ENCODE measurements at regions not wholly inside any gene's neighbourhood (a gene's known extent, or its start where the extent isn't known, plus 50 kb on each side); places are given as distances from the start of the nearest gene placed in this dataset.

GRCh38 chr3:34275811-34276210 is 477.4 kb downstream of the PDCD6IP start:
- Histone ChIP-seq H3K9me3 (no peaks in the 10 kb centered on the region), H3K27ac (no peak overlapping the region), H3K27me3 (ENCODE audit: insufficient read depth in 3 of 3, low read length in 2 of 3) (no peaks in the 10 kb centered on the region), H3K4me3 (no peak overlapping the region), H3K36me3 (ENCODE audit: insufficient read depth in 1 of 2, low read depth in 1 of 2) (no peaks in the 10 kb centered on the region), H3K4me1 (no peaks in the 10 kb centered on the region)
- DNase-seq (no peak), ATAC-seq (no peak)
- intact Hi-C loops (cut with DNase I): no loop called here
- 48 to 67% (median 57%) methylated on average over 2 of the region's 2 CpGs for WGBS, 3 donors
- no peak for TF ChIP-seq CTCF (IDR thresholded peaks at IDR 0.05)

- no peak for TF ChIP-seq CTCF (IDR thresholded peaks at IDR 0.05)
- Histone ChIP-seq H3K4me3 (no peak overlapping the region), H3K36me3 (ENCODE audit: insufficient read depth in 1 of 2, low read depth in 1 of 2) (no peaks in the 10 kb centered on the region), H3K27me3 (ENCODE audit: insufficient read depth in 3 of 3, low read length in 2 of 3) (no peaks in the 10 kb centered on the region), H3K9me3 (no peaks in the 10 kb centered on the region), H3K4me1 (no peaks in the 10 kb centered on the region), H3K27ac (no peak overlapping the region)
- DNase-seq: no peak
- ATAC-seq: no peak
- intact Hi-C loops (cut with DNase I): no loop called here
These were observed 477.9 kb downstream of the PDCD6IP start for GRCh38 chr3:34276342-34276741.

GRCh38 chr3:34277110-34277509 is 478.7 kb downstream of the PDCD6IP start:
- H3K36me3 ChIP-seq (ENCODE audit: insufficient read depth in 1 of 2, low read depth in 1 of 2): no peaks in the 10 kb centered on the region
- DNase-seq (no peak), ATAC-seq (no peak)
- no peak overlapping the region for H3K4me3 ChIP-seq
- no peaks in the 10 kb centered on the region for H3K27me3 ChIP-seq (ENCODE audit: insufficient read depth in 3 of 3, low read length in 2 of 3)
- no peak overlapping the region for H3K27ac ChIP-seq
- H3K9me3 ChIP-seq: no peaks in the 10 kb centered on the region
- TF ChIP-seq CTCF (IDR thresholded peaks at IDR 0.05): no peak
- intact Hi-C loops (cut with DNase I): no loop called here
- H3K4me1 ChIP-seq: no peaks in the 10 kb centered on the region
- WGBS, 3 donors: 48 to 68% (median 63%) methylated on average over 2 of the region's 2 CpGs

- Histone ChIP-seq H3K27me3 (ENCODE audit: insufficient read depth in 3 of 3, low read length in 2 of 3) (no peaks in the 10 kb centered on the region), H3K4me1 (no peaks in the 10 kb centered on the region), H3K36me3 (ENCODE audit: insufficient read depth in 1 of 2, low read depth in 1 of 2) (no peaks in the 10 kb centered on the region), H3K27ac (no peak overlapping the region), H3K4me3 (no peak overlapping the region), H3K9me3 (no peaks in the 10 kb centered on the region)
- DNase-seq (no peak), ATAC-seq (no peak)
- intact Hi-C loops (cut with DNase I): no loop called here
- WGBS, 3 donors: 58 to 87% (median 78%) methylated on average over 2 of the region's 2 CpGs
- no peak for TF ChIP-seq CTCF (IDR thresholded peaks at IDR 0.05)
These were observed 481.5 kb downstream of the PDCD6IP start for GRCh38 chr3:34279901-34280300.

GRCh38 chr3:34283751-34284150 is 485.3 kb downstream of the PDCD6IP start:
- H3K4me1 ChIP-seq: no peaks in the 10 kb centered on the region
- 66 to 73% (median 68%) methylated on average over 3 of the region's 3 CpGs for WGBS, 3 donors
- H3K9me3 ChIP-seq: no peaks in the 10 kb centered on the region
- no peaks in the 10 kb centered on the region for H3K27me3 ChIP-seq (ENCODE audit: insufficient read depth in 3 of 3, low read length in 2 of 3)
- no peak overlapping the region for H3K27ac ChIP-seq
- TF ChIP-seq CTCF (IDR thresholded peaks at IDR 0.05): no peak
- no peak for DNase-seq
- no peaks in the 10 kb centered on the region for H3K36me3 ChIP-seq (ENCODE audit: insufficient read depth in 1 of 2, low read depth in 1 of 2)
- H3K4me3 ChIP-seq: no peak overlapping the region
- ATAC-seq: no peak
- intact Hi-C loops (cut with DNase I): no loop called here
